OCI-LY3 (cell line): ENCODE measurements at regions not wholly inside any gene's neighbourhood (a gene's known extent, or its start where the extent isn't known, plus 50 kb on each side); places are given as distances from the start of the nearest gene placed in this dataset.

Source experiments
- CTCF ChIP-seq: fragments of 200-600, 300-600 bp; sonication (generic); IDR thresholded peaks from 2 replicates; pipeline ENCODE4 v1.5.1; 2014; ENCODE audit warnings: antibody characterized with exemption, low read length, low read depth
- EZH2phosphoT487 ChIP-seq: fragments of 200-600 bp; shearing (Covaris generic); IDR thresholded peaks from 2 replicates; pipeline ENCODE4 v1.6.1; 2018; ENCODE audit warnings: antibody characterized with exemption, mixed run types, low read depth

- TF ChIP-seq CTCF (no peak), EZH2phosphoT487 (no peak)
Measured at GRCh38 chr2:8527031-8527430, 154.8 kb upstream of the ID2 start.
